ENCODE measurements at regions not wholly inside any gene's neighbourhood (a gene's known extent, or its start where the extent isn't known, plus 50 kb on each side); places are given as distances from the start of the nearest gene placed in this dataset.
"Not testable (repeated sequence)": the region's sequence is repeated elsewhere in the genome, so short reads cannot be mapped to it uniquely, and the experiment has no call there.

DNA sequence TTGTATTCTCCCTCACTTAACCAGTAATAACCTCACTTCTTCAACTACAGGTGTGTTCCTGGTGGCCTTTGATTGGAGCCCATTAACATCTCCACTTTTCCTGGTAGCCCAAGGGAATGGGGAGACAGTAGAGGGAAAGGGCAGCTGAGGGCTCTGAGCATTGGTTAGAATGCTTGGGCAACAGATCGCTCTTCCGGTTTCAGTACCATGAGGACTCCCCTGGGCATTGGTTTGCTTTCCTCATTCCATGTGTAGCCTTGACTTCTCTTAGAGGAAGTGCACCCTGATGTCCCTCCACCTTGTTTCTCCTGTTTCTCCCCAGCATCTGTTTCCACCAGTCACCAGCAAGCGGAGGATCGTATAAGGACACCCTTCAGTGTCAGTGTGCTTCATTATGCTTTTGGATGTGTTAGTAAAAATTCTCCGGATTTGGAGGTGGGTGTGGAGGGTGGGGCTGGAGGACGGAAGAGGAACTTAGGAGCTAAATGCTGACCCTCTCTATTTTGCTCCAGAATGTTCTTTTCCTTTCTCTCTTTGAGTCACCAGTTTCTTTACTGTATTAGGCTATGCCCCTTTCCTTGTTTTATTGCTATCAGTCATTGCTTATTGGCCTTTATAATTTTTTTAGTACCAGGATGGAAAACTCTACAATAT lies 50.6 kb upstream of the ZNG1B start:
- DNase-seq (ENCODE audit: low read depth) = not testable (repeated sequence)

DNA sequence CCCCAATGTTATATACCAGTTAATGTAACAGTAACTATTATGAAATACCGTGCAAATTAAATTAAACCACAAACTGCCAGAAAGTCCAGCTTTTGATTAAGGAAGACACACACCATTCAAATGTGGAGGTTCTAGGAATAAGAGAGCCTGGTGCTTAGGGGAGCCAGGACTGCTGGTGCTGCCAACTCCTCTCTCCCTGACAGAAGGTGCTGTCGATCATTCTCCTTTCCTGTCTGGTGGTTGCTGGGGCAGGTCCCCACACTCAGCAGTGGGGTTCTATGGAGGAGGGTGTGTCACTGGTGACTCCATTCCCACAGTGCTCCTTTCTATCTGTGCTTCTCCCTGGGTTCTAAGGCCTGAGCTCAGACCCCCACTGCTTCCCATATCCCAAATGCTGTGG lies 57.9 kb upstream of the ZNG1B start:
- DNase-seq (ENCODE audit: low read depth) = peak; percentile 87

DNA sequence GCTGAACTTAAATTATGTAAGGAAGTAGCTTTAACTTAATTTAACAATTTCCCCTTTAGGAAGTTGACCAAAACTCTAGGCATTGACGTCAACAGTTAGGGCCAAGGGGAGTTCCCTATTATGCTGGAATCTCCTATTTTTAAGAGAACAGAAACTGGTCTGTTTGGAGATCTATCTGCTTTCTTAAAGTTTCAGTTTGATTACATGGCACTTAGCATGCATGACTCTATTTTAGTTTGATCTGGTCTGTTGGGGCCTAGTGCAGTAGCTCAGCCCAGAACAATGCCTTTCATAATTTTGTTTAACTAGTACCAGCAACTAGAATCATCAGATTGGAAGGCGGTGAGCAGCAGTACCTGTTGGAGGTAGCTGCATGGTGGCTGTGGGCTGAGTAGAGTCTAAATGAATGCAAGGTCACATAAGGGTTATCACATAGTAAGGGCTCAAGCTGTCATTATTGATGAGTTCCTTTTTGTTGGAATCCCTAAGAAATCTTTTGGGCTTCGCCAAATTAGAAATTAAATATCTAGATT lies 60.5 kb upstream of the ZNG1B start:
- DNase-seq (ENCODE audit: low read depth) = no peak

DNA sequence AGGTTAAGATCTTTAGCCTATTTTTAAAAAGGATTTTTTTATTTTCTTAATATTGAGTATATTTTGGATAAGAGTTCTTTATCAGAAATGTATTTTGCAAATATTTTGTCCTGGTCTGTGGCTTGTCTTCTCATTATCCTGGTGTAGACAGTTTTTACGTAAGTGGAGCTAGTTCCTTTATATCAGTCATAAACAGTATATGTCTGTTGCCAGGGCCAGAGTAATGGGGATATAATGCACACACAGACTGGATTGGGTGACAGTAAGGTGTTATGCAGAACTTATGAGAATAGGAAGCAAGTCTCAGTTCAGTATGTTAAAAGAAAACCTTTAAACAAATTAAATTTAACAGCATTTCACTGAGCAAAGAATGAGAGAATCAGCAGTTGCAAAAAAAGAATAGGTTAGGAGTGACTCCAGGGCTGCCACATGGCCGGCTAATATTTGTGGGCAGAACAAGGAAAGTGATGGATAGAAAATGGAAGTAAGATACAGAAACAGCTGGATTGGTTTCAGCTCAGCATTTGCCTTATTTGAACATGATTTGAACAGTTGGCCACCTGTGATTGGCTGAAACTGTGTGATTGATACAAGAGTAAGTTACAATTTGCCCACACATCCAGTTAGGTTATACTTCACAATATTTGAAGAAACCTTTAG lies 61.1 kb upstream of the ZNG1B start:
- no peak for DNase-seq (ENCODE audit: low read depth)

DNA sequence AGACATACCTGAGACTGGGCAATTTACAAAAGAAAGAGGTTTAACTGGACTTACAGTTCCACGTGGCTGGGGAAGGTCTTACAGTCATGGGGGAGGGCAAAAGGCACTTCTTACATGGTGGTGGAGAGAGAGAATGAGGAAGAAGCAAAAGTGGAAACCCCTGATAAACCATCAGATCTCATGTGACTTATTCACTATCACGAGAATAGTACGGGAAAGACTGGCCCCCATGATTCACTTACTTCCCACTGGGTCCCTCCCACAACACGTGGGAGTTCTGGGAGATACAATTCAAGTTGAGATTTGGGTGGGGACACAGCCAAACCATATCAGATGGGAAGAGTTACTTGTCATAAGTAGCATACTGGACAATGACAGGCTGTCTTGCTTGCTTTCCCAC lies 62.6 kb upstream of the ZNG1B start:
- DNase-seq (ENCODE audit: low read depth) = not testable (repeated sequence)

DNA sequence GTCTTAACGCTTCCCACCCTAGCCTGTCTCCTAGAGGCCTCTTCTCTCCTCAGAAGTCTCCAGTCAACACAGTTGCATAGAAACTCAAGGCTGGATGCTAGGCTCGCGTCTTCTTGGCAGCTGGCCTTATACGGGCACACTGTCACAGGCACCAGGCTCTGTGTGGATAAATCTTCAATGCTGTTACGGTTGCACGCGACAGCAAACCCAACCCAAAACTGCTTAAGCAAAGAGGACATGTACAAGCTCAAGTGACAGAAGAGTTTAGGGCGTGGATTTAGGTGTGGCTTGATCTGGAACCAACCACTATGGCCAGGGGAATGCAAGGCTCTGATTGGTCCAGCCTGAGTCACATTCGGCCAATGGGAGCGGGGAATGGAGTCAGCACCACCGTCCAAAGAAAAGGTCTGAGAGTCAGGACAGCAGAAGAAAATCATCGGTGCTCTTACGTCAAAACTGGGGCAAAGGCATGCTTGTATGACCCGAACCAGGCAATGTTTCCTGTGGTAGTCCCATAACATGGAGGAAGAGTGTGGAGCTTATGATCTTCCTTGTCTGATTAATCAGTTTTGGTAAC lies 65.1 kb upstream of the ZNG1B start:
- DNase-seq (ENCODE audit: low read depth) = not testable (repeated sequence)

DNA sequence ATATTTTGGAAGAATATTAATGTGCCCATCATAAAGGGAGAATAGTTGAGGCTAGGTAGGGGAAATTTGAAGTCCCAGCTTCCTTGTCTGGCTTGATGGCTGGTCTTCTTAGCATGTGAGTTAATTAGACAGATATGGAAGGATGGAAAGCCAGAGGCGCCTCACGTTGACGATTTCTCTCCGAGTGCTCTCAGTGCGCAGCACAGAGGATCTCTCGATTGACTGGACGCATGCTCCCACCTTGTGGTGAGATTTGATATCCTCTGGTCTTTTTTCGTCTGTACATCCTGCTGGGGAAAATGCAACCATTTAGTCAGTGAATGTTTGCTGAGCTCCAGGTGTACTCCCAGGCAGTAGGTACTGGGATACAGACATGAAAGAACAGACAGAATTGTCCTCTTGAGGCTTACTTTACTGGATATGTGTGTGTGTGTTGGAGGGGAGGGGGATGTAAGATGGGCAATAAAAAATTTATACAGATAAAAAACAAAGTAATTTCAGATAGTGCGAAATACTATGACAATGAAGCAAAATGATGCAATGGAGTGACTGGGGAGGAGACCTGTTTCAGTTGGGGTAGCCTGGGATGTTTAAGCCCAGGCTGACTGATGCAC lies 66.9 kb upstream of the ZNG1B start:
- DNase-seq (ENCODE audit: low read depth) = peak; percentile 84

DNA sequence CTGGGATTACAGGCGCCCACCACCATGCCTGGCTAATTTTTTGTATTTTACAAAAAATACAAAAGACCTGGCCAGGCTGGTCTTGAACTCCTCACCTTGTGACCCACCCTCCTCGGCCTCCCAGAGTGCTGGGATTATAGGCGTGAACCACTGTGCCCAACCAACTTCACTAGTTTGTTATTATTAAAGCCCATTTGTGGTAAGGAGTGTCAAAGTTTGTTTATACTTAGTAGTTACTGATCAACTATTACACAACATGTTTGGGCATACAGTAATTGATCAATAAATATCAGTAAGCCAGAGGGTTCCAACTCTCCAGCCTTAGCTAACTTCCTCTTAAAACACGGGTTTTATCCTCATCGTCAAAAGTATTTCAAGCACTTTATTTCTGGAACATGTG lies 67.5 kb upstream of the ZNG1B start:
- no peak for DNase-seq (ENCODE audit: low read depth)

DNA sequence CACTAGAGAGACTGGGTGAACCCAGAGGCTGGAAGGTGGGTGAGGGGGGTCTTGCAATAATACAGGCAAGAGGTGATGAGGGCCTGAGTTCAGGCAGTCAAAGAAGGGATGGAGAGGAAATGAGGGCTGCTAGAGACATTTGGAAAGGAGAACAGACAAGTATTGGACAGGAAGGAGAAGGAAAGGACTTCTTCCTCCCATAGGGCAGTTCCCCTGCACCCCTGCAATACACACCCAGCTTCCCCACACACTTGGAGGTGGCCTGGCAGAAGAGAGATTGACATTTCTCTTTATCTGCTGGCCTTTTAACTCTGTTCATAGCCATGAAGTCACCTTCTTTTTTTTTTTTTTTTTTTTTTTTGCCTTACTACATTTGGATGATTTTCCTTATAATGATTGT lies 68.9 kb upstream of the ZNG1B start:
- DNase-seq (ENCODE audit: low read depth) = not testable (repeated sequence)

DNA sequence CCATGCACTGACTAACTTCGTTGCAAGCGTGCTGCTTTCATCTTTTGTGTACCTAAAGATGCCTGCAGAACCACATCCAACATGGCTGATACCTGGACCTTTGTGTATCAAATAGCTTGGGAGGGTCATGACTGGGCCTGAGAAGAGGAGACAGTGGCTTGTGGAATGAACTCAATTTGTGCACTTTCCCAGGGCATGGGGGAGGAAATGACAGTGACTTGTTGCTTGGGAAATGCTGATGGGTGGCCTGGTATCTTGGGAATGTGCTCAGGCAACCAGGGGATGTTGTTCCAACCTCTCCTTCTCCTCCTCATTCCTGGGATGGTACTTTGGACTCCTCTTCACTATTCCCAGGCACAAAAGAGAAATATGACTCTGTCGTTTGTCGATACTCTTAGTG lies 70.7 kb upstream of the ZNG1B start:
- DNase-seq (ENCODE audit: low read depth) = peak; percentile 39

DNA sequence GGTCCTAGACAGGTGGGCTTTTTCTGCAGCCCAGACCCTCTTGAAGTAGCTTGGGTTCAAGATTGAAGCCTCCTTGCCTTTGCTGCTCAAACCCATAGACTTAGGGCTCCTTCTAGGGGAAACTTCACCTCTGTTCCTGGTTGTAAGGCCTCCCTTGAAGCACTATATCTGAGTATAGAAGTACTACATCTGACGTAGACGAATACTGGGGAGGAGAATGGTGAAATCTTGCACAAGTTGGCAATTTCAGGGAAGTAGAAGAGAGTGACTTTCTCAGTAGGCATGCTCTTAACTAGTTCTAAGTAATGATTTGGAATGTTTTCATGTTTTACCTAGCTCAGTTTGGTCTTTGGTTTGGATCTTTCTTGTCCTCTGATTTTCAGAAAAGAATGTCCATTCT lies 71.7 kb upstream of the ZNG1B start:
- DNase-seq (ENCODE audit: low read depth) = not testable (repeated sequence)

DNA sequence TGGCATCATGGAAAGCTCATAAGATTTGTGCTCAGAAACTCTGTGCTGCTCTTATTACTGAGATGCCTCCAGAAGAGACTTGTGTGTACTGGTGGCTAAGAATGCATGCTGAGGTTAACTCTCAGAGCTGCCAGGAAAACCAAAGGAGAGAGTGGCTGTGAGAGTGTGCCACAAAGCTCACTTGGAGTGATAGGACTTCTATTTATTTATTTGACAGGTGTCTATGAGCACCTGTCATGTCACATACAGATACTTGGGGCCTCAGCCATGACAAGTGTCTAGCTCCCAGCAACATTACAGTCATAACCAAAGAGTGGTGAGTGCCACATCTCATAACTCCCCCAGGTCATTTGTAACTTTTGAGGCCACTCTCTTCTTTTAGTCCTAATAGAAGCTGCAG lies 72.2 kb upstream of the ZNG1B start:
- peak; percentile 94 for DNase-seq (ENCODE audit: low read depth)

DNA sequence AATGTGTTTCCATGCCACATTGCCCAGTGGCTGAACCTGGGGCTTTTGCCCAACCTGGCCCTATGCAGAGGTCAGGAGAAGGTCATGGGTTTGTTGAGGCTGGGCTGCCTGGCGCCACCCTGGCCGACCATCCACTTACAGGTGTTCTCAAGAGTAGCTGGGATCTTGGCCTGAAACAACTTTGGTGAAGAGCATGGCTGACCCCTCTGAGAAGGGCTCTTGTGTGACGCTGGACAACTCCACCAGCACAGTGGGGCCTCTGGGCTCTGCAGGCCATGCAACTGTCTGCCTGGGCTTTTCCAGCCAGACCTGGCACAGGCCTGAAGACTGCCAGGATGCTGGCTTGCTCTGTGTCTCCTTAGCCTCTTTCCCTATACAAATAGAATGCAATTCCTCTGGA lies 76.4 kb upstream of the ZNG1B start:
- DNase-seq (ENCODE audit: low read depth) = no peak

DNA sequence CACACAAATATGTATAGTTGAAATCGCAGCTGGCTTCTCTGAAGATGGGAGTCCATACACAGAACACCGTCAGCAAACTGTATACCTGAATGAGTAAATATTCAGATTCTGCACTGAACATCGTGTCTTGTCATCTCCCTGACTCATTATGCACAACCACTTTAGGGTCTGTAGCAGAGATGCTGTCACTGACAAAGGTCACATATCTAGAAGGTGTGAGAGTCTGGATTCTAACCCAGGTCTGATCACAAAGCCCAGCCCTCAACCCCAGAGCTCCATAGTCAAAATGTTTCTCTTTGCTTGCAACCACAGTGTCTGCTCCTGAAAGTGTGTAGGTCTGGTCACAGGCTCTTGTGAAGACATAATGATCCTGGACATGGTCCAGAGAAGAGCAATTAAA lies 78.3 kb upstream of the PAX8 start:
- no peak for DNase-seq (ENCODE audit: low read depth)

DNA sequence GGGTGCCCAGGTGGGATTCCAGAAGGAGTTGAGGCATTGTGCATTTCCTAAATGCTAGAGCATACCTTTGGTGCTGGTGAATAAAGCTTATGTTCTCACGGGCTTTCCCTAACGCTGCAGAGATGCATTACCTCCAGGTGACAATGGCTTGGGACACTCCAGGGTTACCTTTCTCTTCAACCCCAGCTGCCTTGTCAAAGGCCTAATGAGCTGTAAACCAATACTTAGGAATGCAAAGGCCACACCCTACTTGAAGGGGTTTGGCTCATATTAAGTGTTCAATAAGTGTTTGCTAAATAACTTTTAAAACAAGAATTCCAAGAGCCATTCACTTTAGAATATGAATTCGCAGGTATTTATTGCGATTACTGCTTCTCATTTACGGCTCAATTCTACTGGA lies 77.6 kb upstream of the PAX8 start:
- DNase-seq (ENCODE audit: low read depth) = not testable (repeated sequence)

DNA sequence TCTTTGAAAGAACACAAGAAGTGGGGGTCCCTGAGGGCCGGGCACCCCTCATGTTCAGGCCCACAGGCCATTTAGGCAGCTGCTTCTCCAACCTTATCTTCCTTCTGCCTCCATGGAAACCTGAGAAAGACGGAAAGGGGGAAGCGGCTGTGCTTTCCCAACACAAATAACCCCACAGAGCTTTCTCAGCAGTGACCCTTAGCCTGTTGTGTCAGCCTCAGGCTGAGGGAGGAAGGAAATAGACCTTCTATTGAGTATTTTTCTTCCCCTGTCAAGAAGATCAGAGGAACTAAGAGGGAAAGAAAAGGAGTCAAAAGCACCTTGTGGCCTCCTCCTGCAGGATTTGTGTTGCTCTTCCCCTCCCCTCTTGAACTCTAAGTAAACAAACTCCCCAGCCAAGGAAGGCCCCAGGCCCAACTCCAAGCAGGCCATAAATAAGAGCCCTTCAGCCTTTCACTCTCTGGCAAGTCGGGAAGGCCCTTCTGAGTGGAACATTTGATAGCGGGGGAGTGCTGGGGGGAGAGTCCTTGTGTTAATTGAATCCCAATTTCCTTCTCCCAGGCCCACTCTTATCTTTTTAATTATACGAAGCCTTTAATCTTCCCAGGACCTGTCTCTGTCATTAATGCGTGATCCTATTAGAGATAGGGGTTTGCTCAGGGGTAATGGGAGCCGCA lies 76.8 kb upstream of the PAX8 start:
- not testable (repeated sequence) for DNase-seq (ENCODE audit: low read depth)

DNA sequence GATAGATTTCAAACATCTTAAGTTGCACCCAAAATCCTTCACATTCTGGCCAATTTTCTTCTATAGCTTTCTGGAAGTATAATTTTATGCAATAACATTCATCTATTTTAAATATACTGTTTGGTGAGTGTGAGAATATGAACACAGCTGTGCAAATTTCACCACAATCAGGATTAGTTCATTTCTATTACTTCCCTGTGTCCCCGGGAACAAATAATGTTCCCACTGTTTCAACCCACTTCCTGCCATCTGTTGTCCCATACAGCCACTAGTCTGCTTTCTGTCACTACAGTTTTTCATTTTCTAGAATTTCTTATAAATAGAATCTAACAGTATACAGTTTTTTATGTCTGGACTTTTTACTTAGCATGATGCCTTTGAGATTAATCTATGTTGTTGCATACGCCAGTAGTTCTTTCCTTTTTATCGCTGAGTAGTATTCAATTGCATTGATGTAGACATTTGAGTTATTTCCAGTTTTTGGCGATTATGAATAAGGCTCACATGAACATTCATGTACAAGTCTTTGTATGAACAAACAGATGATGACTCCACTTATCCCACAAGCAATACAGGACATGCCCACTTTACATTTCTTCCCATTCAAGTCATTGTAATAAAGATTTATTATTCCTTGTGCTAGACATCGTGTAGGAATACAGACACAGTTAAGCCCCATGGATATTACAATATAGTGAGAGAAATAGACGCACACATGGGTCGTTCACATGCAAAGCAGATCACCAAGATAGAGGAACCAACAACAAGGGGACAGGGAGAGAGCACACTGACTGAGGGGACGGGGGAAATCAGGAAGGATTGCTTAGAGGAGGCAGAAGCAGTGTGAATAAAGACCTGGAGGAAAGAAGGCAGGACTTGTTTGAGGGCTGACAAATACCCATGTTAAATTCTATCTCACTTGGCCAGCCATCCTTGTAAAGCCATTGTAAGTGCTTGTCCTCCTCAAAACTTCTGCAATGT lies 72.9 kb upstream of the PAX8 start:
- no peak for DNase-seq (ENCODE audit: low read depth)

DNA sequence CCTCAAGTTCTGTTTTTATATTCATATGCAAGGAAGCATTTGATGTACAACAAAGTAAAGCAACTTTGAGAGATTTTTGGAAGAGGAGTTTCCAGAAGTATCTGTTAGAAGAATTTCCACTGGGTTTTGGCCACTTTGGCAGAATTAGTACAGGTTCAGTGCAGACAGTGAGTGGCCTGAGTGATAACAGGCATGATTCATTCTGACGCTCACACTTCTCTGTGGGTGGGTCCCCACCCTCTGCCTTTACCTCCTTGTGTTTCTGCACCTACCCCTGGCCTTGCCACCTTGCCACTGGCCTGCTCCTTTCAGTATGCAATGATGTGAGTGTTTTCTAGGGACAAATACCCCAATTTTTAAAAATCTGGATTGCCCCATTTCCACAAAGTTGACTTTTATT lies 65.1 kb upstream of the PAX8 start:
- DNase-seq (ENCODE audit: low read depth) = not testable (repeated sequence)

DNA sequence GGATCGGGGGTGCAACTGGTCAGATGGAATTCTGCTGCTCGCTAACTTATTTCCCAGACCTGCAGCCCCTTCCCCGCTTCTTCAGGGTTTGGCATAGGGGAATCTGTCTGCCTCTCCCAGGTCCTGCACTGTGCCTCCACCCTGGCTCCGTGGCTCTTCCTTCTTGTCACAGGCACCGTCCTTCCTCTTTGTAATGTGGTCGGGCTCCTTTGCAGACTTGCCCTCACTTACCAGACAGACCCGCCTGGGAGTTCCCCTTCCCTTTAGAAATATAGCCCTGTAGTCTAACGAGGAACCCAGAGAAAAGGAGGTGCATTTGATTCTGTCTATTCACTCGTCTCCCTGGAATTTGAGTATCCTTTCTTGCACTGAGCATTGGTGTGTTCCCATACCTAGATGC lies 63.9 kb upstream of the PAX8 start:
- DNase-seq (ENCODE audit: low read depth) = no peak

DNA sequence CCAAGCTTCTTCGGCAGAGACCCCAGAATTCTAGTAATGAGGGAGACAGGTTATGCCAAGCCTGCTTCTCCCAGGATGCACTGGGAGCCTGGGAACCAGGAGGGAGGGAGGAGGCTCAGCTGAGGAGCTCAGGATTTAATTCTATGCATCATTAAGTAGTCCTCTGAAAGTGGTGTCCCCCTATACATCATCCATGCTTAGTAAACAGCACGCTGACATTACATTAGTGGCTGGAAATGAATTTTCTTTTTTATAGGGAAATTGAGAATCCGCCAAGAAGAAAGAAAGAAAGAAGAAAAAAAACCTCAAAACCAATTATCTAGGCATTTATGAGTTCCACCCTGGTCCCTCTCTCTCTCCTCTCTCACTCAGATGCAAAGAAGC lies 63.1 kb upstream of the PAX8 start:
- DNase-seq (ENCODE audit: low read depth) = not testable (repeated sequence)

Measured in myocyte (in vitro differentiated cells).